GM10266 (cell line): ENCODE measurements at regions not wholly inside any gene's neighbourhood (a gene's known extent, or its start where the extent isn't known, plus 50 kb on each side); places are given as distances from the start of the nearest gene placed in this dataset.

Experiments used
- DNase-seq: peaks from one replicate; pipeline ENCODE4 v3.0.0; 2012; ENCODE audit errors: extremely low spot score
- CTCF ChIP-seq: IDR thresholded peaks from 2 replicates; pipeline ENCODE4 v1.5.1; 2012; ENCODE audit warnings: mild to moderate bottlenecking, low read depth; ENCODE audit not compliant: control insufficient read depth, insufficient read depth; ENCODE audit errors: missing control alignments

- TF ChIP-seq CTCF, result no peak
- DNase-seq, result no peak
These were observed 519.7 kb upstream of the TBX3 start for GRCh38 chr12:115203701-115204100.

DNA sequence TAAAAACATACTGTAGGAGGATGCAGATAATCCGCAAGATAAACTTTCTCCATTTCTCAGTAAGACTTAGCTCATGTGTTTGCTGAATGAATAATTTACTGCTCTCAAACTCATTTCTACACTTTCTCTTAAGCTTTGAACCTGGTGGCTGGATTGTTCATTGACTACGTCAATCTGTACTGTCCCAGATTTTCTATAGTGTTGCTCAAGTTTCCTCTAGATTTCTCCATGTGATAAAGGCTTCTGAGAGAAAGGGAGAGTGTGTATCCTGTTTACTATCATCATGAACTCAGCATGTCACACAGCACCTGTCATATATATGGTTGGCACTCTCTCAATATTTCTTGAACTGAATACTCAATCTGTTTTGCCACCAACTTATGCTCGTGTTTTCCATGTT is 518.0 kb upstream of the TBX3 start:
- no peak for DNase-seq
- TF ChIP-seq CTCF, result no peak

DNA sequence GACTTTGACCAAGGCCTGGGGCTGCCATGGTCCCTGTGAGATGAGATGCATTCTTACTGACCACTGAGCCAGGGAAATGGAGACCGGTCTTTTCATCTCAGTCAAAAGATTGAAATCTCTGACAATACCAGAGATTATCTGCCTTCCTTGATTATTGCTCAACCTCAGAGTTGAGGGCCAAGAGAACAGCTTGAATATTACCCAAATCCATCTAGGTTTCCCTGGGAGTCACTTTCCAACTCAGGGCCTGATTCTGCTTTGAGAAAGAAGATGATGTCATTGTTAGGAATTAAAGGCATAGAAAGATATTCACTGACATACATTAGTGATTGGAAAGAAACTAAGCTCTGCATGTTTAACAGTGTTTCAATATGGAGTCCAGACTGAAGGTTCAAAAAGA is 515.9 kb upstream of the TBX3 start:
- DNase-seq, result no peak
- no peak for TF ChIP-seq CTCF

DNA sequence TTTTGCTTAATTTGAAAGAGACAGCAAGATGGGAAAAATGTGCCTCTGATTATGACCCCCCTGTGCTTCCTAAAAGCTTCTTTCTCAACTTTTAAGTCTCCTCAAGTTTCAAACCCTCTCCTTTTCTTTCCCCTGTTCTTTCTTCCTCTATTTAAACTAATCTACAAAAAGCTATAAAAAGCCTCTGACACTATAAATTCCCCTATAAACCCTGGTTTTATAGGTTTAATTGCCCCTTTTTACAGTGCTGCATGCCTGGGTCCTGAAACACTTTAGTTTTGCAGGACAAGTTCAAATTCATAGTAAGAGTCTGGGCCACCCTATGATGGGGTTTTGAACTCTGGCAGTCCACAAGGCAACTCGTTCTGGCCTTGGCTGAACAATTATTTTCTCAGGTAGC is 510.9 kb upstream of the TBX3 start:
- TF ChIP-seq CTCF, result no peak
- no peak for DNase-seq

DNA sequence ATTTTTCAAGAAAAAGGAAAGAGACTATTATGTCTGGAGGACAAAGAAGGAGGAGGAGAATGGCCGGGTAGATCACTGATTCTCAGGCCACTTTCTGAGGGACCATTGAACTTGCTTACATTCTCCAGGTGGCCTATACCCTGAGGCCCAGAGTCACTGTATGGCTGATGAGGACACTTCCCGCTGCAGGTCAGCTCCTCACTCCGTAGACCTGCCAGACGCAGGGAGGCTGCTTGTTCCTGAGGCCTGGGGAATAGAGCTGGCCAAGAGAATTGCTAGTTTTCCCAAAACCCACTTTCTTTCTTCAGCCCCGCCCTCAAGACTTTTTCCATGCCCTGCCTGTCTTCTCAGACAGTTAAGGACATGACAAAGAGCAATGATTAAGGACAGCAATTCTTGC is 510.5 kb upstream of the TBX3 start:
- DNase-seq, result no peak
- TF ChIP-seq CTCF, result no peak

- no peak for DNase-seq
- TF ChIP-seq CTCF, result no peak
These were observed 507.4 kb upstream of the TBX3 start for GRCh38 chr12:115191342-115191741.

GRCh38 chr12:115190010-115190770 is 506.2 kb upstream of the TBX3 start:
- no peak for TF ChIP-seq CTCF
- no peak for DNase-seq
